Urothelium cell line (cell line): ENCODE measurements at regions not wholly inside any gene's neighbourhood (a gene's known extent, or its start where the extent isn't known, plus 50 kb on each side); places are given as distances from the start of the nearest gene placed in this dataset.
"Not testable (repeated sequence)": the region's sequence is repeated elsewhere in the genome, so short reads cannot be mapped to it uniquely, and the experiment has no call there.

Source experiments
- DNase-seq: peaks from one replicate; pipeline ENCODE4 v3.0.0; 2011; ENCODE audit warnings: low spot score, mixed read lengths
- FAIRE-seq: peaks from 2 replicates; lab custom pipeline; 2011; peaks lifted over from hg19 to GRCh38; lab: Jason Lieb, UNC

GRCh38 chr2:62334440-62335058 is 138.6 kb downstream of the B3GNT2 start:
- DNase-seq, result no peak
- FAIRE-seq, result peak; percentile 13

- no peak for DNase-seq
- no peak for FAIRE-seq
These were observed 138.1 kb downstream of the B3GNT2 start for GRCh38 chr2:62334009-62334408.

GRCh38 chr2:62330959-62331358 is 135.0 kb downstream of the B3GNT2 start:
- FAIRE-seq, result no peak

GRCh38 chr2:62329797-62330196 is 133.9 kb downstream of the B3GNT2 start:
- FAIRE-seq (no peak), DNase-seq (no peak)

More at GRCh38 chr2:62330959-62331358, 135.0 kb downstream of the B3GNT2 start:
- no peak for DNase-seq

GRCh38 chr2:62326735-62327134 is 130.8 kb downstream of the B3GNT2 start:
- no peak for FAIRE-seq
- DNase-seq, result no peak

GRCh38 chr2:62325398-62325797 is 129.5 kb downstream of the B3GNT2 start:
- DNase-seq (no peak), FAIRE-seq (no peak)

GRCh38 chr2:62321380-62322289 is 125.7 kb downstream of the B3GNT2 start:
- DNase-seq (no peak), FAIRE-seq (no peak)

GRCh38 chr2:62320657-62321357 is 124.9 kb downstream of the B3GNT2 start:
- FAIRE-seq, result no peak
- no peak for DNase-seq

- FAIRE-seq, DNase-seq: not testable (repeated sequence)
These were observed 124.2 kb downstream of the B3GNT2 start for GRCh38 chr2:62320137-62320536.

- no peak for FAIRE-seq
- DNase-seq, result no peak
These were observed 123.2 kb downstream of the B3GNT2 start for GRCh38 chr2:62319070-62319469.

GRCh38 chr2:62315476-62315875 is 119.6 kb downstream of the B3GNT2 start:
- DNase-seq, result no peak
- no peak for FAIRE-seq

GRCh38 chr2:62314291-62314690 is 118.4 kb downstream of the B3GNT2 start:
- DNase-seq, result no peak
- FAIRE-seq, result no peak

- DNase-seq, result no peak
These were observed 117.7 kb downstream of the B3GNT2 start for GRCh38 chr2:62313449-62314227.

GRCh38 chr2:62309465-62310091 is 113.7 kb downstream of the B3GNT2 start:
- no peak for DNase-seq
- no peak for FAIRE-seq

More at GRCh38 chr2:62313449-62314227, 117.7 kb downstream of the B3GNT2 start:
- no peak for FAIRE-seq

GRCh38 chr2:62309081-62309464 is 113.2 kb downstream of the B3GNT2 start:
- FAIRE-seq, result no peak

GRCh38 chr2:62307469-62308389 is 111.8 kb downstream of the B3GNT2 start:
- FAIRE-seq, result no peak
- no peak for DNase-seq

More at GRCh38 chr2:62309081-62309464, 113.2 kb downstream of the B3GNT2 start:
- no peak for DNase-seq

- no peak for FAIRE-seq
- DNase-seq, result no peak
These were observed 111.0 kb downstream of the B3GNT2 start for GRCh38 chr2:62306751-62307468.

GRCh38 chr2:62305421-62306176 is 109.7 kb downstream of the B3GNT2 start:
- no peak for DNase-seq
- FAIRE-seq, result no peak
